Right renal pelvis (tissue), 4 donors: ENCODE measurements at regions not wholly inside any gene's neighbourhood (a gene's known extent, or its start where the extent isn't known, plus 50 kb on each side); places are given as distances from the start of the nearest gene placed in this dataset.
"Not testable (repeated sequence)": the region's sequence is repeated elsewhere in the genome, so short reads cannot be mapped to it uniquely, and the experiment has no call there.

Experiments
- DNase-seq, 4 donors: peaks; one replicate each; pipeline ENCODE4 v3.0.0-alpha.2; 2013; ENCODE audit warnings: low read depth in 4 of 4, low spot score in 3 of 4, missing footprints in 1 of 4

DNA sequence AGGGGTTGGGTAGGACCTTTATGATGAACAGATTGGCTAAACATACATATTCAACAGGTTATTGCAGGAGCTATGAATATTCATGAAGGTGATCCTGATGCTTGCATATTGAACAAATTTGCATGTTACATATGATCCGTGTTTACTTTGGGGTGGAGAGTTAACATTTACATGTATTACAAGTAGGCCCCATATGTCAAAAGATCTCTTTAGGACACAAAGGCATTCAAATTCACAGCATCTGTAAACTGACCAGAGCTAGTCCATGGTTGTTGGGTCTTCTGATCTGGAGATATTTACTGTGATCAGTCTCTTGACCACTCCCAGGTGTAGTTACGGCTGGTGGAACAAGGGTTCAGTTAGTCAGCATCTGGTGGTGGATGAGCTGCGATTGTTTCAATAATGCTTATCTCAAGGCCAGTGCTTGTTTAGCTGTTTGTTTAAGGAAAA, 80.4 kb downstream of the PMAIP1 start:
- no peak for DNase-seq

GRCh38 chr18:59971871-59972428, 72.2 kb downstream of the PMAIP1 start:
- DNase-seq, result no peak

GRCh38 chr18:59971144-59971543, 71.3 kb downstream of the PMAIP1 start:
- not testable (repeated sequence) for DNase-seq

- not testable (repeated sequence) for DNase-seq
These were observed 69.8 kb downstream of the PMAIP1 start for GRCh38 chr18:59969477-59970028.

DNA sequence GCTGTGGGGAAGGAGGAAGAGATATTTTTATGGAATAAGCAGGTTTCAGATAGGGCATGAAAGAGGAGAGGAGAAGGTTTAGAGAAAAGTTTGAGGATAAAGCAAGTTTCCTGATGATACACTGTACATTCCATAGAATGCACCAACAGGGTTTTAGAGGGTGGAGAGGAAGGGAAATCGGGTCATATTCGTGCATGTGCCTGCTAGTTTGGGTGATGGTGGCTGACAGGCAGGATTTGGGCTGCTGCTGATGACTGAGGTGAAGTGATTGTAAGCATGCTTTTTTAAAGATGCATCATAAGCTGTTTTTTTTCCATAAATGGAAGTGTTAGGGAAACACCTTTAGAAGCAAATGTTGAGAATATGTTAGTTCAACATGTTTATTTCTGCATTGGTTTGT, 68.8 kb downstream of the PMAIP1 start:
- no peak for DNase-seq

DNA sequence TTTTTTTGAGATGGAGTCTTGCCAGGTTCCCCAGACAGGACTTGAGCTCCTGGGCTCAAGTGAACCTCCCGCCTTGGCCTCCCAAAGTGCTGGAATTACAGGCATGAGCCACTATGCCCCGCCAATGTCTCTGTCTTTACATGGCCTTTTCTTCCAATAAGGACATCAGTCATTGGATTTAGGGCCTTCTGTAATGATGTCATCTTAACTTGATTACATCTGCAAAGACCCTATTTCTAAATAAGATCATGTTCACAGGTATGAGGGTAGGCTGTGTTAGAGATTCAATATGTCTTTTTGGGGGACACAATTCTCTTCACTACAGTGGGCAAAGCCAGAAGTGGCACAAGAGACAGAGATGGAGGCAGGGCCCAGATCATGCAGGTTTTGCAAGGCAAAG, 68.1 kb downstream of the PMAIP1 start:
- no peak for DNase-seq

DNA sequence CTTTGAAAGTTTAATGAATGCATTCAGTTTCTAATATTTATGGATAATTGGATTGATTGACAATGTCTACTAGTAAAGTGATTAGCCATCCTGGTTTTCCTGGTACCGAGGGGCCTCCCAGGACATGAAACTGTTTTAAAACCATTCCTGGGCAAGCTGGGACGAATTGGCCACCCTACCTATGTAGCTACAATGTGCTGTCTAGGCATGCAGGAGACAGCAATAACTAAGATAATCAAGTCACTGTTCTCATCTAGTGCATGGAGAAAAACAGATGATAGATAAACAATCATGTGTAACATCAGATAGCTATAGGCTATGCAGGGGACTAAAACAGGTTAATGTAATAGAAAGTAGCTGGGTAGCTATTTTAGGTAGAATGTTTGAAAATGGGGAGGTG, 67.1 kb downstream of the PMAIP1 start:
- no peak for DNase-seq

GRCh38 chr18:59963229-59963628, 63.4 kb downstream of the PMAIP1 start:
- DNase-seq, result no peak

DNA sequence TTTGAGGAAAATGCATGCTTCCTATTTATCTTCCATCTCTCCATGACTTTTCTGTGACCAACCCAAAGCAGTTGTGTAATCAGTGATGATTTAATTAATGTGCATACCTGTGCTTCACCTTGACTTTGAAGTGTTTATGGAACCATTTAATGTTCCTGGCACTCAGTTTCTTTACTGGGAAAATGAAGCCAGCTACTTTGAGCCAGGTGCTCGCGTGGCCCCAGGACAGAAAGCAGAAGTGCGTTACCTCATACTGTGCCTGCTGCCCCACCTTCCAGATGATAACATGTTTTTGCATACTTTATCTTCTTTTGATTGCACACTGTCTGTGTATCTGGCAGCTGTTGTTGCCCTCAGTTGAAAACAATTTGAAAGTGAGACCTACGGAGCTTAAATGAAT, 61.3 kb downstream of the PMAIP1 start:
- DNase-seq, result no peak

- no peak for DNase-seq
These were observed 60.5 kb downstream of the PMAIP1 start for GRCh38 chr18:59960272-59960671.

- DNase-seq, result no peak
These were observed 59.8 kb downstream of the PMAIP1 start for GRCh38 chr18:59959606-59960005.

DNA sequence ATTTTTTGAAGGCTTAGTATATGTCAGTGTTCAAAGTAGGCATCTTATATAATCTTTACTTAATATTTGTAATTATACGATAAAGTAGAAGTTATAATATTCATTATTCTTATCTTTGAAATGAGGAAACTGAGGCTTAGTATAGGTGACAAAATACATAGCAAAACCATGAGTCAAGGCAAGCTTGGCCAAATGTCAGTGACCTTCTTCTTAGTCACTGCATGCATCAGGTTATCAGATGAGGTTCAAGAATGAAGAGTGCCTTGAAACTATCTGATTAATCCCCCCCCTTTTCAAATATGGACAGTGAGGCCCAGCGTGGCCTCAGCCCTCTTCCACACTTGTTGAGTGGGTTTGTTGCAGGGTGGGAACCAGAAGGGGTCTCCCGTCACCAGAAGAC, 59.3 kb downstream of the PMAIP1 start:
- DNase-seq, result no peak

DNA sequence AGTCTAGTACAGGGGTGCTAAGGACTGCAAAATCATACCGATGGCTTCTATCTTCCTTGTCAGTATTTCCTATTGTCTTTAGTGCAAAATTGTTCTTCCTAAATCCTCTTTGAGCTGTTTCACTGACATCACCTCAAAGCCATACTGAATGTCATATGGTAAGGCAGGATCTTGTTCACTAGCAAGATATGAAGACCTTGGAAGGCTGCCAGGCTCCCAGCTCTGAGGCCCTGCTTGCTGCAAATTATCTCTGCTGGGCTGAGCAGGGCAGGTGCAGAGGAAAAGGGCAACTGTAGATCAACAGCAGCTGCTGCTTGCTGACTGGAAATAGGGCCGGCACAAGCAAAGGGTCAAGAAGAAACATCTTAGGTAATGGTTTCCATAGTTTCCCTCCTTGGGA, 58.2 kb downstream of the PMAIP1 start:
- DNase-seq, result peak in 2 of 4 donors; percentile 20

DNA sequence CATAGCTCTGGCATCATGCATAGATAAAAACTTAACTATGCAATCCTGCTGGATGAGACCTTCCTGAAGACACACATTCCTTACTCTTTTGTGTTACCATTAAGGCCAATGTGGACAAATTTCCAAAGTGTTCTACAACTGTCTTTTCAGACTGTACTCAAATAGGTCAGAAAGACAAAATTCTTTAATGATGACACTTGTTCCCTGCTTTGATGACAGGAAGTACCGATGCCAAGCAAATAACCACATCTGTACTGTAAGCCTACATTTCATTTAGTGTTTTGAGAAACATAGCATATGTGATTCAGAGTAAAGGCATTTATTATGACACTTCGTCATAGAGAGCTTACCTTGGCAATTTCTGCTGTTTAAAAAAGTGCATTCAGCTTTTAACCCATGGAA, 55.0 kb downstream of the PMAIP1 start:
- DNase-seq, result no peak

DNA sequence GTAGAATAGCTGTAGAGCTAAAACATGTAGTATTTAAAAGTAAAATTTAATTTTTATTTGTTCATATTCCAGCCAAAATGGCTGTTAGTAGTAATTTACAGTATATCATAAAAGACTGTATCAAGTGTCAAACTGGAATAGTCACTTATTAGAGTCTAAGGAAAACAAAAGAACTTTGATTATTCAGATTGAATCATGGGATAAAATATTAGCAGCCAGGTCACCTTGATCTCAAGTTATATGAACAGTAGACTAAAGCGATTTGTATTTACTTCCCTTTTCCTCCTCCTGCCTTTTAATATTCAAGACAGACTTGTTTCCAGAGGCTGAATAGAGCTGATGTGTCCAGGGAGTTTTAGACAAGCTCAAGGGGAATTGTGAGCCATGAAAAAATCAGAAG, 54.4 kb downstream of the PMAIP1 start:
- DNase-seq, result no peak
